HEK293 (cell line): ENCODE measurements at regions not wholly inside any gene's neighbourhood (a gene's known extent, or its start where the extent isn't known, plus 50 kb on each side); places are given as distances from the start of the nearest gene placed in this dataset.

Experiments used
- CTCF ChIA-PET: fragments of 350-600 bp; formaldehyde crosslinking; extraction: SDS; loops from one replicate; lab custom pipeline; 2021; ENCODE audit warnings: antibody characterized with exemption; lab: Yijun Ruan, JAX
- POLR2A ChIA-PET: fragments of 300-600 bp; formaldehyde crosslinking; extraction: SDS; loops from one replicate; lab custom pipeline; 2020; ENCODE audit warnings: antibody characterized with exemption, inconsistent platforms; lab: Yijun Ruan, JAX
- H3K27ac ChIP-seq: fragments of 200-500 bp; sonication (Bioruptor generic); 2 replicates; pipeline ENCODE4 v1.5.1; 2014; ENCODE audit warnings: low read depth, low read length, control low read depth, inconsistent platforms; ENCODE audit errors: extremely low read depth
- H3K36me3 ChIP-seq, 2 experiments: fragments of 200-500 bp in 1 of 2; sonication (Bioruptor generic) in 1 of 2; 1 replicate in 1 of 2; 2 replicates in 1 of 2; pipeline ENCODE4 v1.5.1; 2014 to 2017; ENCODE audit warnings: inconsistent platforms in 2 of 2, low read length in 2 of 2; ENCODE audit not compliant: control insufficient read depth in 2 of 2, insufficient read depth in 1 of 2
- H3K4me1 ChIP-seq: fragments of 200-500 bp; sonication (Bioruptor generic); 2 replicates; pipeline ENCODE4 v1.5.1; 2014; ENCODE audit warnings: mild to moderate bottlenecking, low read length, inconsistent platforms; ENCODE audit not compliant: control insufficient read depth, insufficient read depth
- H3K4me3 ChIP-seq: 2 replicates; pipeline ENCODE4 v1.5.1; 2011; ENCODE audit warnings: low read depth, mild to moderate bottlenecking, control low read depth, low read length, moderate library complexity
- H3K9me3 ChIP-seq: fragments of 200-500 bp; sonication (Bioruptor generic); 2 replicates; pipeline ENCODE4 v1.5.1; 2014; ENCODE audit warnings: low read depth, low read length, inconsistent platforms; ENCODE audit not compliant: control insufficient read depth, insufficient read depth
- GFI1B ChIP-seq: fragments of 450-650 bp; formaldehyde crosslinking; IDR thresholded peaks from 2 replicates; pipeline ENCODE4 v1.5.1; 2016; ENCODE audit warnings: missing biosample characterization, missing genetic modification characterization
- GLI4 ChIP-seq: fragments of 450-650 bp; formaldehyde crosslinking; IDR thresholded peaks from 2 replicates; pipeline ENCODE4 v1.5.1; 2016; ENCODE audit warnings: missing biosample characterization, missing genetic modification characterization
- KLF10 ChIP-seq: fragments of 450-650 bp; IDR thresholded peaks from 2 replicates; pipeline ENCODE4 v1.5.1; 2018; ENCODE audit warnings: missing biosample characterization, mild to moderate bottlenecking, missing genetic modification characterization
- MZF1 ChIP-seq: fragments of 450-650 bp; formaldehyde crosslinking; IDR thresholded peaks from 2 replicates; pipeline ENCODE4 v1.5.1; 2017; ENCODE audit warnings: missing biosample characterization, missing genetic modification characterization, borderline replicate concordance
- OVOL3 ChIP-seq: fragments of 450-650 bp; formaldehyde crosslinking; IDR thresholded peaks from 2 replicates; pipeline ENCODE4 v1.5.1; 2016; ENCODE audit warnings: missing biosample characterization, missing genetic modification characterization
- RBAK ChIP-seq: fragments of 450-650 bp; formaldehyde crosslinking; IDR thresholded peaks from 2 replicates; pipeline ENCODE4 v1.5.1; 2016; ENCODE audit warnings: missing biosample characterization, missing genetic modification characterization
- ZNF10 ChIP-seq: fragments of 450-650 bp; formaldehyde crosslinking; IDR thresholded peaks from 2 replicates; pipeline ENCODE4 v1.5.1; 2017; ENCODE audit warnings: missing biosample characterization, missing genetic modification characterization
- ZNF112 ChIP-seq: fragments of 450-650 bp; formaldehyde crosslinking; IDR thresholded peaks from 2 replicates; pipeline ENCODE4 v1.5.0; 2017; ENCODE audit warnings: missing biosample characterization, missing genetic modification characterization
- ZNF140 ChIP-seq: fragments of 450-650 bp; formaldehyde crosslinking; IDR thresholded peaks from 2 replicates; pipeline ENCODE4 v1.5.1; 2016; ENCODE audit warnings: missing biosample characterization, missing genetic modification characterization
- ZNF146 ChIP-seq: fragments of 450-650 bp; formaldehyde crosslinking; IDR thresholded peaks from 2 replicates; pipeline ENCODE4 v1.5.1; 2016; ENCODE audit warnings: missing biosample characterization, missing genetic modification characterization
- ZNF214 ChIP-seq: fragments of 450-650 bp; formaldehyde crosslinking; IDR thresholded peaks from 2 replicates; pipeline ENCODE4 v1.5.1; 2017; ENCODE audit warnings: missing biosample characterization, mild to moderate bottlenecking, missing genetic modification characterization, borderline replicate concordance
- ZNF221 ChIP-seq: fragments of 450-650 bp; formaldehyde crosslinking; IDR thresholded peaks from 2 replicates; pipeline ENCODE4 v1.5.1; 2017; ENCODE audit warnings: missing biosample characterization, missing genetic modification characterization, borderline replicate concordance
- ZNF37A ChIP-seq: fragments of 450-650 bp; IDR thresholded peaks from 2 replicates; pipeline ENCODE4 v1.5.1; 2018; ENCODE audit warnings: missing biosample characterization, missing genetic modification characterization
- ZNF571 ChIP-seq: fragments of 450-650 bp; formaldehyde crosslinking; IDR thresholded peaks from 2 replicates; pipeline ENCODE4 v1.5.0; 2017; ENCODE audit warnings: missing biosample characterization, missing genetic modification characterization
- ZNF610 ChIP-seq: fragments of 450-650 bp; formaldehyde crosslinking; IDR thresholded peaks from 2 replicates; pipeline ENCODE4 v1.5.1; 2016; ENCODE audit warnings: missing biosample characterization, missing genetic modification characterization, borderline replicate concordance
- ZNF670 ChIP-seq: fragments of 450-650 bp; formaldehyde crosslinking; IDR thresholded peaks from 2 replicates; pipeline ENCODE4 v1.5.1; 2016; ENCODE audit warnings: missing biosample characterization, missing genetic modification characterization, low read depth
- ZNF701 ChIP-seq: fragments of 450-650 bp; formaldehyde crosslinking; IDR thresholded peaks from 2 replicates; pipeline ENCODE4 v1.5.1; 2016; ENCODE audit warnings: missing biosample characterization, missing genetic modification characterization
- TF ChIP-seq, protein P1 (sequence below): fragments of 450-650 bp; formaldehyde crosslinking; IDR thresholded peaks from 2 replicates; pipeline ENCODE4 v1.5.1; 2016; ENCODE audit warnings: missing biosample characterization, missing genetic modification characterization
- TF ChIP-seq, protein P2 (sequence below): fragments of 450-650 bp; formaldehyde crosslinking; IDR thresholded peaks from 2 replicates; pipeline ENCODE4 v1.5.1; 2017; ENCODE audit warnings: missing biosample characterization, missing genetic modification characterization
- TF ChIP-seq, protein P3 (sequence below): fragments of 450-650 bp; formaldehyde crosslinking; IDR thresholded peaks from 2 replicates; pipeline ENCODE4 v1.5.1; 2016; ENCODE audit warnings: missing biosample characterization, missing genetic modification characterization

DNA sequence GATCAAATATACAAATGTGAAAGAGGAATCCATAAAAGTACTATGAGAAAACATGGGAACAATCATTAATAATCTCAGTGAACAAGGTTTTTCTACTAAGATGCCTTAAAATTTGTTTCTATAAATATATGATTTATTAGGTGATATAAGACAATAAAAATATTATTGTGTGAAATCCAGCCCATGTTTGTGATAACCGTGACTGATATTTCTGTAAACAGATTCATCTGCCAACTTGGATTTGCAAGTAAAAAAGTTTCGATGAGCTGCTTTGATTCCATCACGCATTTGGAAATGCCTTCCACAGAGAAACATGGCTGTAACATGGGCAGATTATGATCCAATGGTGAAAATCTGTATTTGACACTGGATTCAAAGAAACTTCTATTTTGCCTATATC, 157.8 kb downstream of the NXPE2 start:
- POLR2A ChIA-PET = no interaction called here

DNA sequence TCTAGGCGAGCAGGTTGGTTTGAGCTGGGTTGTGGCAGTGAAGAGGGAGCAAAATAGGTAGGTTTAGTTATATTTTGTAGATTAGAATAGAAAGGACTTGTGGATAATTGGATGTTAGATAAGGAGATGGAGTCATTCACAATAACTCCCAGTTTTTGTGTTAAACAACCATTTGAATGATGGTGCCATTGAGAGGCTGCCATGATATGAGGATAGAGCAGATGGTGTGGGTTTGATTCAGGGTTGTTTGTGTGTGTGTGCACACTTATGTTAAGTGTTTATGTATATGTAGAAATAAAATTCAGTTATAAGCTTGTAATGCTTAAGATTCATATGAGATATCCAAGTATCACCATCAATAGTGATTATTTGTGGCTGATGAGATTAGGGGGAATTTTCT, 166.6 kb downstream of the NXPE2 start:
- CTCF ChIA-PET = no interaction called here
- POLR2A ChIA-PET = no interaction called here
- no peak overlapping the region for H3K27ac ChIP-seq
- no peaks in the 10 kb centered on the region for H3K4me1 ChIP-seq
- no peaks in the 10 kb centered on the region for H3K36me3 ChIP-seq
- no peak overlapping the region for H3K4me3 ChIP-seq
- TF ChIP-seq ZNF670 = no peak
- no peak for TF ChIP-seq ZNF571 (tag by site-specific recombination)
- TF ChIP-seq ZNF112 = no peak
- TF ChIP-seq, all 188 proteins: peak for 0
- no peaks in the 10 kb centered on the region for H3K9me3 ChIP-seq

More for the DNA sequence above, 157.8 kb downstream of the NXPE2 start:
- TF ChIP-seq ZNF37A (tag by site-specific recombination) (no peak), RBAK (no peak), ZNF140 (tag by site-specific recombination) (no peak), MZF1 (tag by site-specific recombination) (no peak), ZNF112 (no peak), GLI4 (no peak), ZNF10 (no peak), KLF10 (no peak), ZNF221 (no peak)
- TF ChIP-seq, protein P1, sequence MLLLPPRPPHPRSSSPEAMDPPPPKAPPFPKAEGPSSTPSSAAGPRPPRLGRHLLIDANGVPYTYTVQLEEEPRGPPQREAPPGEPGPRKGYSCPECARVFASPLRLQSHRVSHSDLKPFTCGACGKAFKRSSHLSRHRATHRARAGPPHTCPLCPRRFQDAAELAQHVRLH (tag by site-specific recombination) = no peak
- TF ChIP-seq, protein P2, sequence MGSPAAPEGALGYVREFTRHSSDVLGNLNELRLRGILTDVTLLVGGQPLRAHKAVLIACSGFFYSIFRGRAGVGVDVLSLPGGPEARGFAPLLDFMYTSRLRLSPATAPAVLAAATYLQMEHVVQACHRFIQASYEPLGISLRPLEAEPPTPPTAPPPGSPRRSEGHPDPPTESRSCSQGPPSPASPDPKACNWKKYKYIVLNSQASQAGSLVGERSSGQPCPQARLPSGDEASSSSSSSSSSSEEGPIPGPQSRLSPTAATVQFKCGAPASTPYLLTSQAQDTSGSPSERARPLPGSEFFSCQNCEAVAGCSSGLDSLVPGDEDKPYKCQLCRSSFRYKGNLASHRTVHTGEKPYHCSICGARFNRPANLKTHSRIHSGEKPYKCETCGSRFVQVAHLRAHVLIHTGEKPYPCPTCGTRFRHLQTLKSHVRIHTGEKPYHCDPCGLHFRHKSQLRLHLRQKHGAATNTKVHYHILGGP (tag by site-specific recombination) = no peak
- TF ChIP-seq, protein P3, sequence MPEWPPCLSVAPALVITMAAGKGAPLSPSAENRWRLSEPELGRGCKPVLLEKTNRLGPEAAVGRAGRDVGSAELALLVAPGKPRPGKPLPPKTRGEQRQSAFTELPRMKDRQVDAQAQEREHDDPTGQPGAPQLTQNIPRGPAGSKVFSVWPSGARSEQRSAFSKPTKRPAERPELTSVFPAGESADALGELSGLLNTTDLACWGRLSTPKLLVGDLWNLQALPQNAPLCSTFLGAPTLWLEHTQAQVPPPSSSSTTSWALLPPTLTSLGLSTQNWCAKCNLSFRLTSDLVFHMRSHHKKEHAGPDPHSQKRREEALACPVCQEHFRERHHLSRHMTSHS (tag by site-specific recombination) = no peak
- no peaks in the 10 kb centered on the region for H3K4me1 ChIP-seq
- no peak overlapping the region for H3K4me3 ChIP-seq
- CTCF ChIA-PET = no interaction called here
- no peaks in the 10 kb centered on the region for H3K9me3 ChIP-seq
- H3K27ac ChIP-seq = no peak overlapping the region
- H3K36me3 ChIP-seq = no peaks in the 10 kb centered on the region

DNA sequence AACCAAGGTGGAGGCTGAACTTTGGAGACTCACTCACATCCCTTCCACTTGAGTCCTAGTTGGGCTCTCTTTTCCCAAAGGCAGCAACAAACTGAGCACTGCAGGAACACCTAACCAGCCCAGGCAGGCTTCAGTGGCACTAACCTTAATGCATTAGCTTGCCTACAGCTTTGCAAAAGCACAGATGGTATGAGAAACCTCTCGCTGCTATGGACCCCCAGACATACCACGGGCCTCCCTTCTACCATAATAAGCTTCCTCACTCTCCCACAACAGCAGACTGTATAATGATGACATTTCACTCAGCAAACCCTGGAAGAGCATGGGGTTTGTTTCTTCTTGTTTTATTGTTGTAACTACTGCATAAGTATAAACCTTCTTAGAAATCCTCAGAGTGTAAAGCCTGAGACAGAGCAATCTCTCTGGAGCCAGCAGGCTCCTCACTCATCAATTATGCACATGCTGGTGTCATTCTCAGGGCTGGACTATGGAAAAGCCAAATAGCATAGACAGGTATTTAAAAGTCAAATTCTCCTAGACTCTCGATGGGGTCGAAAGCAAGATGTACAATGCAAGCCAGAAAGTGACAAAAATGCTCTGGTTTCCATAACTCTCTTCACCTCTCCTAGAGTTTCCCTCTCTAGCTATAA, 167.6 kb downstream of the NXPE2 start:
- H3K4me1 ChIP-seq = no peaks in the 10 kb centered on the region
- no peak overlapping the region for H3K27ac ChIP-seq
- no peaks in the 10 kb centered on the region for H3K36me3 ChIP-seq
- CTCF ChIA-PET = no interaction called here
- TF ChIP-seq ZNF146 (tag by site-specific recombination) (no peak), ZNF701 (tag by site-specific recombination) (no peak), ZNF214 (tag by site-specific recombination) (no peak), KLF10 (no peak), GFI1B (tag by site-specific recombination) (no peak), OVOL3 (tag by site-specific recombination) (no peak), ZNF610 (tag by site-specific recombination) (no peak)
- no peaks in the 10 kb centered on the region for H3K9me3 ChIP-seq
- no peak overlapping the region for H3K4me3 ChIP-seq
- POLR2A ChIA-PET = no interaction called here
